ENCODE measurements at regions not wholly inside any gene's neighbourhood (a gene's known extent, or its start where the extent isn't known, plus 50 kb on each side); places are given as distances from the start of the nearest gene placed in this dataset.

DNA sequence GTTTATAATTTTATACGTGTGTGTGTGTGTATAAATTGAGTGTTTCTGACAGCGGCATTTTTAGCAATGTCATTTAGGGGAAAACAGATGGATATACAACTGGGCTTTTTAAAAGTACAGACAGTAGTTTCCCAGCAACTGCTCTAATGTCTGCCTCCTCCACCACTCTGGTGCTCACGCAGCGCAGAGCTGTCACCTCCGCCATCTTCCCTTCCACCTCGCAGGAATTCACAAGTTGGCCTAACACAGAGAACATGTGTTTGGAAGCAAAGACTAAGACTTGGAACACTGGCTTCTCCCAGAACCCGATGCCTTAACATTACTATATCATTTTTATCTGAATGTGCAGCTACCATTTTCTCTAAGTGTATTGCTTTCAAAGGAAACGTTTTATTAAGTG lies 158.3 kb upstream of the FSTL5 start:
- TF ChIP-seq, protein P1, sequence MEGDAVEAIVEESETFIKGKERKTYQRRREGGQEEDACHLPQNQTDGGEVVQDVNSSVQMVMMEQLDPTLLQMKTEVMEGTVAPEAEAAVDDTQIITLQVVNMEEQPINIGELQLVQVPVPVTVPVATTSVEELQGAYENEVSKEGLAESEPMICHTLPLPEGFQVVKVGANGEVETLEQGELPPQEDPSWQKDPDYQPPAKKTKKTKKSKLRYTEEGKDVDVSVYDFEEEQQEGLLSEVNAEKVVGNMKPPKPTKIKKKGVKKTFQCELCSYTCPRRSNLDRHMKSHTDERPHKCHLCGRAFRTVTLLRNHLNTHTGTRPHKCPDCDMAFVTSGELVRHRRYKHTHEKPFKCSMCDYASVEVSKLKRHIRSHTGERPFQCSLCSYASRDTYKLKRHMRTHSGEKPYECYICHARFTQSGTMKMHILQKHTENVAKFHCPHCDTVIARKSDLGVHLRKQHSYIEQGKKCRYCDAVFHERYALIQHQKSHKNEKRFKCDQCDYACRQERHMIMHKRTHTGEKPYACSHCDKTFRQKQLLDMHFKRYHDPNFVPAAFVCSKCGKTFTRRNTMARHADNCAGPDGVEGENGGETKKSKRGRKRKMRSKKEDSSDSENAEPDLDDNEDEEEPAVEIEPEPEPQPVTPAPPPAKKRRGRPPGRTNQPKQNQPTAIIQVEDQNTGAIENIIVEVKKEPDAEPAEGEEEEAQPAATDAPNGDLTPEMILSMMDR (IDR thresholded peaks at IDR 0.05) = no peak
- intact Hi-C loops (cut with micrococcal nuclease) = no loop called here
- no peak overlapping the region for H3K27ac Mint-ChIP-seq
- peaks cover 1% of the 10 kb centered on the region for H3K9me3 Mint-ChIP-seq
- no peaks in the 10 kb centered on the region for H3K27me3 Mint-ChIP-seq
- ATAC-seq = no peak
- POLR2A ChIA-PET = no interaction called here
- H3K4me1 Mint-ChIP-seq (ENCODE audit: low read depth) = no peaks in the 10 kb centered on the region
- CTCF ChIA-PET = no interaction called here
- H3K4me3 Mint-ChIP-seq = no peak overlapping the region
- no peak for DNase-seq
- no peaks in the 10 kb centered on the region for H3K36me3 Mint-ChIP-seq (ENCODE audit: low read depth)

DNA sequence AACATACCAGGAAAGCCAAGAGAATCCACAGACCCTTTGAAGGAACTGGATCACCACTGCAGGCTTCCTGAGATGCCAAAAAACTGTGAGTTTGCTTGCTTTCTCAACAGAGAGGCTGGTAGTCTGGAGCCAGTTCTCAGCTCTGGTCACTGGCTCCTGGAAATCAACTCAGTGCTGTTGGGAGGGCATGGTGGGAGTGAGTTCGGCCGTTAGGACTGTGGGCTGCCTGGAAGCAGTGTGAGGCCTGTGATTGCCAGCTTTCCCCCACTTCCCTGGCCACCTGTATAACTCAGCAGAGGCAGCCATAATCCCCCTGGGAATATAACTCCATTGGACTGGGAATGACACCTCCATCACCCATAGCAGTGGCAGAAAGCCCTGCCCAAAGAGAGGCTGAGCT lies 122.0 kb upstream of the FSTL5 start:
- CTCF ChIA-PET = no interaction called here
- Mint-ChIP-seq H3K27ac (no peak overlapping the region), H3K4me3 (no peak overlapping the region), H3K4me1 (ENCODE audit: low read depth) (no peaks in the 10 kb centered on the region), H3K36me3 (ENCODE audit: low read depth) (no peaks in the 10 kb centered on the region), H3K9me3 (peaks cover 4% of the 10 kb centered on the region), H3K27me3 (no peaks in the 10 kb centered on the region)
- TF ChIP-seq, protein P1 (IDR thresholded peaks at IDR 0.05) = no peak
- POLR2A ChIA-PET = no interaction called here
- DNase-seq (no peak), ATAC-seq (no peak)
- intact Hi-C loops (cut with micrococcal nuclease) = no loop called here

DNA sequence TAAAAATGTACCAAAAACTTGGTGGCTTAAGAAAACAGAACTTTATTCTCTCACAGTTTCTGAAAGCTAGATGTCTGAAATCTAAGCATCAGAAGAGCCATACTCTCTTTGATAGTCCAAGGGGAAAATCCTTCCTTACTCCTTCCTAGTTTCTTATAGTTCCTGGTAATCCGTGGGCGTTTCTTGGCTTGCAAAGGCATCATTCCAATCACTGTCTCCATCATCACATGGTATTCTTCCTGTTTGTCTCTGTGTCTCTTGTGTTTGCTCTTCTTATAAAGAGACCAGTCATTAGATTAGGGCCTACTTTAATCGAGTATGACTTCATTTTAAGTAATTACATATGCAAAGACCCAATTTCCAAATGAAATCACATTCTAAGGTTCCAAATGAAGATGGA lies 118.9 kb upstream of the FSTL5 start:
- H3K4me1 Mint-ChIP-seq (ENCODE audit: low read depth) = no peaks in the 10 kb centered on the region

DNA sequence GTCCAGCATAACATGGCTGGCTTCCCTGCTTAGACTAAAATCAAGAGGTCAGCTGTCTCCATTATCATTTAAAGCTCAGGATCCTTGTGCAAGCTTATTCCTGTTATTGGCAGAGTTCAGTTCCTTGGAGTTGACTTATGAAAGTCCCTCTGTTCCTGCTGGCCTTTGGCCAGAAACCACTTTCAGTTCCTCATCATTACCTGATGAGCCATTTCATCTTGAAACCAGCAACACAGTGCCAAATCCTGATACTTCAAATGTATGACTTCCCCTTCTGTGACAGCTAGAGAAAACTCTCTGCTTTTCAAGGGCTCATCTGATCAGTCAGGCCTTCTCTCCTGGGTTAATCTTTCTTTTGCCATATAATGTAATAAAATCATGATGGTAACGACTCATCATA lies 110.6 kb upstream of the FSTL5 start:
- ATAC-seq (no peak), DNase-seq (no peak)
- Mint-ChIP-seq H3K4me3 (no peak overlapping the region), H3K9me3 (peaks cover 8% of the 10 kb centered on the region), H3K36me3 (ENCODE audit: low read depth) (no peaks in the 10 kb centered on the region), H3K27ac (no peak overlapping the region), H3K27me3 (no peaks in the 10 kb centered on the region), H3K4me1 (ENCODE audit: low read depth) (no peaks in the 10 kb centered on the region)
- POLR2A ChIA-PET = no interaction called here
- intact Hi-C loops (cut with micrococcal nuclease) = no loop called here
- TF ChIP-seq, protein P1 (IDR thresholded peaks at IDR 0.05) = no peak
- CTCF ChIA-PET = no interaction called here

More for the DNA sequence above, 118.9 kb upstream of the FSTL5 start:
- no peak overlapping the region for H3K4me3 Mint-ChIP-seq
- TF ChIP-seq, protein P1 (IDR thresholded peaks at IDR 0.05) = no peak
- CTCF ChIA-PET = no interaction called here
- POLR2A ChIA-PET = no interaction called here
- no peak overlapping the region for H3K27ac Mint-ChIP-seq
- H3K27me3 Mint-ChIP-seq = no peaks in the 10 kb centered on the region
- DNase-seq = no peak
- no peak for ATAC-seq
- peaks cover 2% of the 10 kb centered on the region for H3K9me3 Mint-ChIP-seq
- intact Hi-C loops (cut with micrococcal nuclease) = no loop called here
- H3K36me3 Mint-ChIP-seq (ENCODE audit: low read depth) = no peaks in the 10 kb centered on the region

DNA sequence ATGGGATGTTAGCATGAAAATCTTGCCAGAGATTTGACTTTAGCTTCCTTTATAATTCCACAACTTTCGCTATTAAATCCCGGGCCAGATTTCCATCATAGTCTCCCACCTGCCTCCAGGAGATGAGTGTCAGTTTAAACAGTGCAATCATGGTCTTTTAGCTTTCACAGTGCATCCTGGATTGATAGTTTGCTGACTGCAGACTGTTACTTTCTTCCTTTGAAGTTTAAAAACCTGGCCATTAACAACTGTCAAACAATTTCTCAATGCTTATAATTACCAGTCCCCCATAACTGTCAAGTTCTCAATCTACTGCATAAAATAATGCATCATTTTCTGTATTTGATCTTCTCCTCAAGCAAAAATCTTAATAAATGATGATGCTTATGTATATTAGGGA lies 108.4 kb upstream of the FSTL5 start:
- CTCF ChIA-PET = no interaction called here
- ATAC-seq (no peak), DNase-seq (no peak)
- H3K27me3 Mint-ChIP-seq = no peaks in the 10 kb centered on the region
- H3K27ac Mint-ChIP-seq = no peak overlapping the region
- intact Hi-C loops (cut with micrococcal nuclease) = no loop called here
- TF ChIP-seq, protein P1 (IDR thresholded peaks at IDR 0.05) = no peak
- H3K4me1 Mint-ChIP-seq (ENCODE audit: low read depth) = no peaks in the 10 kb centered on the region
- H3K9me3 Mint-ChIP-seq = peaks cover 14% of the 10 kb centered on the region
- H3K4me3 Mint-ChIP-seq = no peak overlapping the region
- no peaks in the 10 kb centered on the region for H3K36me3 Mint-ChIP-seq (ENCODE audit: low read depth)
- POLR2A ChIA-PET = no interaction called here

Data from activated CD8-positive, alpha-beta T cell treated with anti-CD3 and anti-CD28 coated beads for 36 hours (primary cell).